ENCODE measurements at regions not wholly inside any gene's neighbourhood (a gene's known extent, or its start where the extent isn't known, plus 50 kb on each side); places are given as distances from the start of the nearest gene placed in this dataset.
"Not testable (repeated sequence)": the region's sequence is repeated elsewhere in the genome, so short reads cannot be mapped to it uniquely, and the experiment has no call there.

DNA sequence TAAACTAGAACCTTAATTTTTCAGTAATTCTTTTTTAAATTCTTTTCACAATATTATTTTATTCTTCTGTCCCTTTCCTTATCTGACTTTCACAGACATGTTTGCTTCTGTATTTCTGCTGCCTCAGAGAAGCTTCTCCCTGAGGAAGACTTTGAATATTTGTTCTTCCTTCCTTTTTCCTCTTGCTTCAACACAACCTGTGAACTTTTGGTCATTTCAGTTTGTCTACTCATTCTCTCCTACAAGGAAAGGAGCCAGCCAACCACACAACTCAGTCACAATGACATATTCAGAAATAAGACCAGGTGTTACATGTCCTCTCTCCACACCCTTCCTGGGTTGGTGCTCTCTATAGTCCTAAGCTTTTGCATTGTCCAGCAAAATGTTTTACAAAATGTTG, 310.4 kb downstream of the TFAP2B start:
- no peak for DNase-seq (ENCODE audit: low read depth)
- TF ChIP-seq, protein P1, sequence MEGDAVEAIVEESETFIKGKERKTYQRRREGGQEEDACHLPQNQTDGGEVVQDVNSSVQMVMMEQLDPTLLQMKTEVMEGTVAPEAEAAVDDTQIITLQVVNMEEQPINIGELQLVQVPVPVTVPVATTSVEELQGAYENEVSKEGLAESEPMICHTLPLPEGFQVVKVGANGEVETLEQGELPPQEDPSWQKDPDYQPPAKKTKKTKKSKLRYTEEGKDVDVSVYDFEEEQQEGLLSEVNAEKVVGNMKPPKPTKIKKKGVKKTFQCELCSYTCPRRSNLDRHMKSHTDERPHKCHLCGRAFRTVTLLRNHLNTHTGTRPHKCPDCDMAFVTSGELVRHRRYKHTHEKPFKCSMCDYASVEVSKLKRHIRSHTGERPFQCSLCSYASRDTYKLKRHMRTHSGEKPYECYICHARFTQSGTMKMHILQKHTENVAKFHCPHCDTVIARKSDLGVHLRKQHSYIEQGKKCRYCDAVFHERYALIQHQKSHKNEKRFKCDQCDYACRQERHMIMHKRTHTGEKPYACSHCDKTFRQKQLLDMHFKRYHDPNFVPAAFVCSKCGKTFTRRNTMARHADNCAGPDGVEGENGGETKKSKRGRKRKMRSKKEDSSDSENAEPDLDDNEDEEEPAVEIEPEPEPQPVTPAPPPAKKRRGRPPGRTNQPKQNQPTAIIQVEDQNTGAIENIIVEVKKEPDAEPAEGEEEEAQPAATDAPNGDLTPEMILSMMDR (conservative IDR thresholded peaks at IDR 0.05; ENCODE audit: low read depth, low read length), result no peak
- H3K4me3 ChIP-seq (ENCODE audit: low read depth, low read length), result no peak overlapping the region

- DNase-seq (ENCODE audit: low read depth), result no peak
- TF ChIP-seq, protein P1 (conservative IDR thresholded peaks at IDR 0.05; ENCODE audit: low read depth, low read length), result no peak
- no peak overlapping the region for H3K4me3 ChIP-seq (ENCODE audit: low read depth, low read length)
Measured at GRCh38 chr6:51137777-51138176, 319.1 kb downstream of the TFAP2B start.

GRCh38 chr6:51139950-51140385, 321.3 kb downstream of the TFAP2B start:
- TF ChIP-seq, protein P1 (conservative IDR thresholded peaks at IDR 0.05; ENCODE audit: low read depth, low read length), result no peak
- no peak overlapping the region for H3K4me3 ChIP-seq (ENCODE audit: low read depth, low read length)
- no peak for DNase-seq (ENCODE audit: low read depth)

GRCh38 chr6:51141080-51141479, 322.4 kb downstream of the TFAP2B start:
- no peak overlapping the region for H3K4me3 ChIP-seq (ENCODE audit: low read depth, low read length)
- DNase-seq (ENCODE audit: low read depth), result no peak
- TF ChIP-seq, protein P1 (conservative IDR thresholded peaks at IDR 0.05; ENCODE audit: low read depth, low read length), result no peak

GRCh38 chr6:51147756-51148155, 329.1 kb downstream of the TFAP2B start:
- H3K4me3 ChIP-seq (ENCODE audit: low read depth, low read length), result no peak overlapping the region
- no peak for DNase-seq (ENCODE audit: low read depth)
- TF ChIP-seq, protein P1 (conservative IDR thresholded peaks at IDR 0.05; ENCODE audit: low read depth, low read length), result no peak

- TF ChIP-seq, protein P1 (conservative IDR thresholded peaks at IDR 0.05; ENCODE audit: low read depth, low read length), result no peak
- DNase-seq (ENCODE audit: low read depth), result no peak
- H3K4me3 ChIP-seq (ENCODE audit: low read depth, low read length), result no peak overlapping the region
Measured at GRCh38 chr6:51152594-51152993, 333.9 kb downstream of the TFAP2B start.

DNA sequence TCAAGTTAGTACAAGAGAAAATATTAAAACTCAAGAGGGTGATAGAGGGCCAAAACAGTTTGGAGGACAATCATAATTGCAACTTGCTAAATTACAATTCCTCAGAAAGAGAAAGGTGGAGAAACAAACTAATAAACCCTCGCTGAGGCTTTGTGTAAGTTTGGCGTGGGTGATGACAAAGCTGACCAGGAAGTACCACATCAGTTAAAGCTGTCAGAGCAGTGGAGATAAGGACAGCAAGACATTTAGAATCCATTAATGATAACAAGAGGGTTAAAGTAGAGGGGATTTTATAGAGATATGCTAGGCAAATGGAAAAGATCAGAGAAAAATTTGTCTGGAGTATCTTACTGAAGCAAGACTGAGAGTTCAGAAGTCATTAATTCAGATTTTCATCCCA, 334.4 kb downstream of the TFAP2B start:
- TF ChIP-seq, protein P1 (conservative IDR thresholded peaks at IDR 0.05; ENCODE audit: low read depth, low read length), result no peak
- DNase-seq (ENCODE audit: low read depth), result no peak
- H3K4me3 ChIP-seq (ENCODE audit: low read depth, low read length), result no peak overlapping the region

- H3K4me3 ChIP-seq (ENCODE audit: low read depth, low read length); DNase-seq (ENCODE audit: low read depth): not testable (repeated sequence)
Measured at GRCh38 chr6:51154925-51155324, 336.3 kb downstream of the TFAP2B start.

- not testable (repeated sequence) for DNase-seq (ENCODE audit: low read depth); H3K4me3 ChIP-seq (ENCODE audit: low read depth, low read length)
Measured at GRCh38 chr6:51159260-51159659, 340.6 kb downstream of the TFAP2B start.

Data from choroid plexus epithelial cell (primary cell).